ENCODE measurements at regions not wholly inside any gene's neighbourhood (a gene's known extent, or its start where the extent isn't known, plus 50 kb on each side); places are given as distances from the start of the nearest gene placed in this dataset.

DNA sequence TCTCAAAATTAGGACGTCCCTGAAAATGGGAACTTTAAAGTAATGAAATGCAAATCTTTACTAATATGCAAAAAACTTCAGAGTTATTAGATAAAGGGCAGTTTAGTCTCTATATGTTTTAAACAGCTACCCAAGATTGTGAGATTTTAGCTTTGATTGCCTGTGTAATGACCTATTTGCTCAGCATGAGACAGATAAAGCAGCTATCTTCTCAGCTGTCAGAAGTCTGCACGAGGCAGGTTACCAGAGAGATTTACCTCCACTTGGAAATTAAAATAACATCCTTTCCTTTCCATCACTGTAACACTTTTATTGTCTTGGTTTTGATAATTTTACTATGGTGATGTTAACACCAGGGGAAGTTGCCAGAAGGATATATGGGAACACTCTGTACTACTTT, 436.6 kb upstream of the OPRM1 start:
- Mint-ChIP-seq H3K4me3 (ENCODE audit: low read depth, unreplicated experiment) (no peak overlapping the region), H3K27me3 (ENCODE audit: unreplicated experiment) (no peaks in the 10 kb centered on the region), H3K36me3 (ENCODE audit: insufficient read depth, unreplicated experiment) (no peaks in the 10 kb centered on the region), H3K4me1 (ENCODE audit: low read depth, unreplicated experiment) (no peaks in the 10 kb centered on the region), H3K27ac (ENCODE audit: unreplicated experiment) (no peak overlapping the region), H3K9me3 (ENCODE audit: low read depth, unreplicated experiment) (no peaks in the 10 kb centered on the region)
- CTCF ChIA-PET, result no interaction called here
- BruUV-seq (replicated peaks), result no TSS peak
- DNase-seq, result no peak
- intact Hi-C loops (cut with micrococcal nuclease; ENCODE audit: unreplicated experiment), result no loop called here
- TF ChIP-seq CTCF (IDR thresholded peaks at IDR 0.05; ENCODE audit: unreplicated experiment), result no peak

GRCh38 chr6:153599901-153600300, 439.1 kb upstream of the OPRM1 start:
- H3K27me3 Mint-ChIP-seq (ENCODE audit: unreplicated experiment), result no peaks in the 10 kb centered on the region
- TF ChIP-seq CTCF (IDR thresholded peaks at IDR 0.05; ENCODE audit: unreplicated experiment), result no peak
- intact Hi-C loops (cut with micrococcal nuclease; ENCODE audit: unreplicated experiment), result no loop called here
- no peak for DNase-seq
- no peaks in the 10 kb centered on the region for H3K4me1 Mint-ChIP-seq (ENCODE audit: low read depth, unreplicated experiment)
- no peaks in the 10 kb centered on the region for H3K36me3 Mint-ChIP-seq (ENCODE audit: insufficient read depth, unreplicated experiment)
- H3K9me3 Mint-ChIP-seq (ENCODE audit: low read depth, unreplicated experiment), result no peaks in the 10 kb centered on the region
- CTCF ChIA-PET, result no interaction called here
- no peak overlapping the region for H3K27ac Mint-ChIP-seq (ENCODE audit: unreplicated experiment)
- no peak overlapping the region for H3K4me3 Mint-ChIP-seq (ENCODE audit: low read depth, unreplicated experiment)
- BruUV-seq (replicated peaks), result no TSS peak

DNA sequence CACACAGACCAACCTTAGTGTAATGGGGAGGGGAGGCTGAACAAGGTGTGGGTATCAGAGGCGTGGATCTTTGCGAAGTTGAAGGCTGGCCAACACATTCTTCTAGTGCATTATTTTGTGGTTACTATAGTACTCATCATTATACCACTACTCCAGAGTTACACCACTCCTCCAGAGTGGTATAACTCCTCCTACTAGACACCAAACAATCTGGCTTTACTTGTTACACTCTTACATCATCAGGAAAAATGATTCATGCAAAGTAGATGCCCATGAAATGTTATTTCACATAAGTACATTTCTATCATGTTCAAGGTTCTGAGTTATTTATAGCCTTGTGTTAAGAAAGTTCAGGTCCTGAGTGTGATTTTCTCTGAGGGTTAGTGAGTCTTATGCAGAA, 443.1 kb upstream of the OPRM1 start:
- no peak for DNase-seq
- no peaks in the 10 kb centered on the region for H3K27me3 Mint-ChIP-seq (ENCODE audit: unreplicated experiment)
- no peak overlapping the region for H3K27ac Mint-ChIP-seq (ENCODE audit: unreplicated experiment)
- no peaks in the 10 kb centered on the region for H3K9me3 Mint-ChIP-seq (ENCODE audit: low read depth, unreplicated experiment)
- CTCF ChIA-PET, result no interaction called here
- BruUV-seq (replicated peaks), result no TSS peak
- intact Hi-C loops (cut with micrococcal nuclease; ENCODE audit: unreplicated experiment), result no loop called here
- no peak overlapping the region for H3K4me3 Mint-ChIP-seq (ENCODE audit: low read depth, unreplicated experiment)
- H3K36me3 Mint-ChIP-seq (ENCODE audit: insufficient read depth, unreplicated experiment), result no peaks in the 10 kb centered on the region
- H3K4me1 Mint-ChIP-seq (ENCODE audit: low read depth, unreplicated experiment), result no peaks in the 10 kb centered on the region
- no peak for TF ChIP-seq CTCF (IDR thresholded peaks at IDR 0.05; ENCODE audit: unreplicated experiment)

- intact Hi-C loops (cut with micrococcal nuclease; ENCODE audit: unreplicated experiment), result no loop called here
- Mint-ChIP-seq H3K27ac (ENCODE audit: unreplicated experiment) (no peak overlapping the region), H3K9me3 (ENCODE audit: low read depth, unreplicated experiment) (no peaks in the 10 kb centered on the region), H3K4me3 (ENCODE audit: low read depth, unreplicated experiment) (no peak overlapping the region), H3K4me1 (ENCODE audit: low read depth, unreplicated experiment) (no peaks in the 10 kb centered on the region), H3K36me3 (ENCODE audit: insufficient read depth, unreplicated experiment) (no peaks in the 10 kb centered on the region), H3K27me3 (ENCODE audit: unreplicated experiment) (no peaks in the 10 kb centered on the region)
- DNase-seq, result no peak
- no peak for TF ChIP-seq CTCF (IDR thresholded peaks at IDR 0.05; ENCODE audit: unreplicated experiment)
- CTCF ChIA-PET, result no interaction called here
- BruUV-seq (replicated peaks), result no TSS peak
Measured at GRCh38 chr6:153594871-153595270, 444.2 kb upstream of the OPRM1 start.

DNA sequence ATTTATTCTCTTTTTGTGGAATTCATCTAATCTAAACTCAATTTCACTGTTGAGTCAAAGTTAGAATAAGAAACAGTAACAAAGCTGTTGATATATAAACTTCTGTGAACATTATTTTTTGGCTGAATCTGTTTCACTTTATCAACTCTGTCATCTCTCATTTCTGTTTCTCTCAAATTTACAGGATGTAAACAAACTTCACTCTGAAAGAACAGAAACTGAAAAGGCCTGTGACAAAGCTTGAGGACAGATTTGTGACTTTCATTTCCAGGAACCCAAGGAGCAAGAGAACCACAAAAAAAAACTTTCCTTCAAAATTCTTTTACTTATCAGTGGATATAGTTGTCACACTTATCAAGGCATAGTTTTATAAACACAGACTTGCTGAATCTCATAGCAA, 447.9 kb upstream of the OPRM1 start:
- Mint-ChIP-seq H3K4me1 (ENCODE audit: low read depth, unreplicated experiment) (no peaks in the 10 kb centered on the region), H3K36me3 (ENCODE audit: insufficient read depth, unreplicated experiment) (no peaks in the 10 kb centered on the region), H3K9me3 (ENCODE audit: low read depth, unreplicated experiment) (no peaks in the 10 kb centered on the region), H3K4me3 (ENCODE audit: low read depth, unreplicated experiment) (no peak overlapping the region), H3K27ac (ENCODE audit: unreplicated experiment) (no peak overlapping the region), H3K27me3 (ENCODE audit: unreplicated experiment) (no peaks in the 10 kb centered on the region)
- no peak for TF ChIP-seq CTCF (IDR thresholded peaks at IDR 0.05; ENCODE audit: unreplicated experiment)
- DNase-seq, result no peak
- CTCF ChIA-PET, result no interaction called here
- BruUV-seq (replicated peaks), result no TSS peak
- intact Hi-C loops (cut with micrococcal nuclease; ENCODE audit: unreplicated experiment), result no loop called here

Data from Calu3 (cell line).